ENCODE measurements at regions not wholly inside any gene's neighbourhood (a gene's known extent, or its start where the extent isn't known, plus 50 kb on each side); places are given as distances from the start of the nearest gene placed in this dataset.

- TF ChIP-seq KLF9 (CRISPR knock-in tag; IDR thresholded peaks at IDR 0.05; ENCODE audit: low read depth) (no peak), BCL6 (CRISPR knock-in tag; IDR thresholded peaks at IDR 0.05) (no peak), ARNTL (CRISPR knock-in tag; IDR thresholded peaks at IDR 0.05) (no peak), TAF1 (CRISPR knock-in tag; IDR thresholded peaks at IDR 0.05) (no peak), TBL1XR1 (IDR thresholded peaks at IDR 0.05; ENCODE audit: borderline replicate concordance, low read length, partially characterized antibody) (no peak)
These were observed 371.4 kb upstream of the HTR2A start for GRCh38 chr13:47268270-47268669.

Data from HepG2 (cell line).